ENCODE measurements at regions not wholly inside any gene's neighbourhood (a gene's known extent, or its start where the extent isn't known, plus 50 kb on each side); places are given as distances from the start of the nearest gene placed in this dataset.
"Not testable (repeated sequence)": the region's sequence is repeated elsewhere in the genome, so short reads cannot be mapped to it uniquely, and the experiment has no call there.

- no peak for DNase-seq
These were observed 1733.6 kb upstream of the CELF4 start for GRCh38 chr18:39299152-39299551.

- DNase-seq = no peak
These were observed 1731.6 kb upstream of the CELF4 start for GRCh38 chr18:39297225-39297624.

DNA sequence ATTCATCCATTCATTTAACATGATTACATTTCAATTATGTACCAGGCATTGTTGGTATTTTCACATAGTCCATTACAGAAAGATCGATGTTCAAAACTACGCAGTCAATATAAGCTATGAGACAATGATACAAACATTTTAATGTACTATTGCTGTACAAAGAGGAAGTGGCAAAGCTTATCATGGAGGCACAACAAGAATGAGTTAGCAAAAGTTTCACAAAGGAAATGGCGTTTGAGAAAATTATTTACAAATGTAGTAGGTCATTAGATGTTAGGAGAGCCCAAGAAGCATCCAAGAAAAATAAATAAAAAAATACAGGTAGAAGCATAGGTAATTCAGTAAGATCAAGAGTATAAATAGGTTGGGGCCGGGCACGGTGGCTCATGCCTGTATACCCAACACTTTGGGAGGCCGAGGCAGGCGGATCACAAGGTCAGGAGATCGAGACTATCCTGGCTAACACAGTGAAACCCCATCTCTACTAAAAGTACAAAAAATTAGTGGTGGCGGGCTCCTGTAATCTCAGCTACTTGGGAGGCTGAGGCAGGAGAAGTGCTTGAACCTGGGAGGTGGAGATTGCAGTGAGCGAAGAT, 1730.8 kb upstream of the CELF4 start:
- DNase-seq = peak; percentile 33

- no peak for DNase-seq
These were observed 1711.2 kb upstream of the CELF4 start for GRCh38 chr18:39276764-39277163.

DNA sequence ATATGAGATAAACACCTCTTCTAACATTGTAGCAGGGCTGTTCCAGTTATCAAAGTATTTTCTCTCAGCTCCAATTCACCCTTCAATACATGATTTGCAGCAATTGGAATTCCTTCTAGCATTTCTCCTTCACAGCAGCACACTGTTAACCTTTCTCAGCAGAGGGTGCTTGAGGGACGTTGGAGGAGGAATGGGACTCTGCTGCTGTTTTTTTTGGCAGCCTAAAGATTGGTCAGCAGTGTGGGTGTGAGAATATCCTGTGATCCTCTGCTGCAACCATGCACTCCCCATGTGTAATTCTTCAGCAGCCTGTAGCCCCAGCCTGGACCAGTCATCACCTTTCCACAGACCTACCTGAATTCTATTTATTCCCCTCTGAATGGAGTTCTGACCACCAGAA, 1708.9 kb upstream of the CELF4 start:
- no peak for DNase-seq

DNA sequence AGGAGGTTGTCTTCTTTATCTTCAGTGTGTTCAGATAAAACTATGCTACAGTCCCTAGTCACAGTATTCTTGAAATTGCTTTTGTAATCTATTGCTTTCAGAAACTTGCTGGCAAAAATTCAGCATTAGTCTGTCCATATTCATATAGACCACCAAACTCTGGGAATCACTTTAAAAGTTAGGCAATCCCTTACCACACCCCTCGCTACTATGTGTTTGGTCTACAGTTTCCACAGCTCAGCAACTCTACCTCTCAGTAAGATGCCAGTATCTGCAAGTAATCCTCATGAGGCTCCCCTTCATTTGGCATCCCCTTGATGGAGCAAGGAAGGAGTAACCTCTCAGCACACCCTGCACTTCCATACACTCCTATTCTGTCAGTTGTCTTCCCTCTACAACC, 1706.6 kb upstream of the CELF4 start:
- no peak for DNase-seq

DNA sequence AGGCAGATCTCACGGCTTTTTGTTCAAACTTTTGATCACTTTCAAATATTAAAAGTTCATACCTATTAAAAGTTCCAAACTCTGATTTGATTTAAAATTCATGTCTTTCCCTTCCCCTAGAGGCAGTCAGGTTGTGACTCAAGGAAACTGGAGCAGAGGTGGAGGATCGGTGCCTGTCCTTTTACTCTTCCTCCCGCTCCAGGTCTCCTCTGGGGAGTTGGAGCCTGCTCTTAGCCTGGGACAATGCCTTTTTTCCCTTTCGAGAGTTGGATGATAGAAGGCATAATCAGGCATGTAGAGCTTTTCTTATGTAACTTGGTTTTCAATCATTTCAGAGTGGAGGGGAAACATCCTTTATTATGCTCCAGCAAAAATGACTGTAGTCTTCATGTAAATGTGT, 1706.1 kb upstream of the CELF4 start:
- no peak for DNase-seq

GRCh38 chr18:39260565-39260964, 1695.0 kb upstream of the CELF4 start:
- DNase-seq = no peak

GRCh38 chr18:39259736-39260135, 1694.1 kb upstream of the CELF4 start:
- no peak for DNase-seq

- no peak for DNase-seq
These were observed 1678.6 kb upstream of the CELF4 start for GRCh38 chr18:39244242-39244641.

GRCh38 chr18:39241534-39241933, 1675.9 kb upstream of the CELF4 start:
- DNase-seq = no peak

DNA sequence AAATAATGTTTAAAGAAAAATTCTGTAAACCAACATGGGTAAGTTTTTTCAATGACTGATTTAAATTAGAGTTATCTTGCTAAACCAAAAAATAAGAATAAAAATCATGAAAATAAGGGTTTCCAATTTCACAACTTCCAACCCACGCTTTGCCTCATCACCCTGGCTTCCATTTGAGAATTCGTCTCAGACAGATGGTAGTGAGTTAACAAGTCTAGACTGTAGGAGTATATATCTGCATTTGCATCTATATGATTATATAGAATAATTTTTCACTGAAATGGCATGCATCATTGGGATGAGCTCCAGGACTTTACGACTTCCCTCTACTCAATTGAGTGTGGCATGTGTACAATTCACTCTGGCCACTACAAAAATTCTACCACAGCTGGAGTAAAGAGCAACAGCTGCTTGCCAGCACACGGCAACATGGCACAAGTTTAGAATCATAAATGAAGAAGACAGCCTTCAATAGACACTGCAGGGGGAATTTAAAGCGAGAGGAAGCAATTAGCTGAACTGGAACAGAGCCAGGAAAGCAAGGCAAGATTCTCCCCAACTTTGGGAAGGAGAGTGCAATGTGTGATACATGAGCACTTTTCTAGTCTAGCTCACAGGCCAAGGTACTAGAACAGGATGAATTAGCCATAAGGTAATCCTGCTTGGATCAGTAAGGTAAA, 1673.5 kb upstream of the CELF4 start:
- DNase-seq = no peak

DNA sequence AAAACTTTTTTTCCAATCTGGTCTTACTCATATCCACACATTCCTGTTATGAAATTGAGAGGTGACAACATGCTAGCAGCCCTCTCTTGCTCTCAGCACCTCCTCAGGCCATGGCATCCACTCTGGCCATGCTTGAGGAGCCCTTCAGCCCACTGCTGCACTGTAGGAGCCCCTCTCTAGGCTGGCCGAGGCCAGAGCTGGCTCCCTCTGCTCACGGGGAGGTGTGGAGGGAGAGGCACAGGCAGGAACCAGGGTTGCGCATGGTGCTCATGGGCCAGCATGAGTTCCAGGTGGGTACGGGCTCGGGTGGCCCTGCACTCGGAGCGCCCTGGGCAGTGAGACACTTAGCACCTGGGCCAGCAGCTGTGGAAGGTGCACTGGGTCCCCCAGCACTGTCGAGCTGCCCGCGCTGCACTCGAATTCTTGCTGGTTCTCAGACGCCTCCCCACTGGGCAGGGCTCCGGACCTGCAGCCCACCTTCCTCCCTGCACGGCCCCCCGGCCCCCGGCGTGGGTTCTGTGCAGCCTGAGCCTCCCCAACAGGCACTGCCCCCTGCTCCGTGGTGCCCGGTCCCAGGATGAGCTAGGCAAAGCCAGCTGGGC, 1669.6 kb upstream of the CELF4 start:
- no peak for DNase-seq

GRCh38 chr18:39232937-39233336, 1667.3 kb upstream of the CELF4 start:
- DNase-seq = no peak

DNA sequence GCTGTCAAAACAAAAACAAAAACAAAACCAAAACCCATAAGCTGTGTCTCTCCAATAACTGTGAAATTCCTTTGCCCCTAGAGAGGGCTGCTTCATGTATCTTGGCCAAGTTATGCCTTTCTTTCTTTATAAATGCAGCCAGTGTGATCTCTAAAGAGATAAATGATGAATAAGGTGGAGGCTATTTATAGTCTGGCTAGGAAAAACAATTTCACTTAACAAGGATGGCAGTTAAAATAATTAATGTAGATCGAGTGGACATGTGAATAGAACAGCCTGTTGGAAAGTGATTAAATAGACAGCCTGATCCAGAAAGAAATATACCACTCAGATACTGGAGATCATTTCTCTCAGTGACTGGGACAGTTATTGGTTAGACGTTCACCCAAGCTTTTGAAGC, 1666.9 kb upstream of the CELF4 start:
- no peak for DNase-seq

DNA sequence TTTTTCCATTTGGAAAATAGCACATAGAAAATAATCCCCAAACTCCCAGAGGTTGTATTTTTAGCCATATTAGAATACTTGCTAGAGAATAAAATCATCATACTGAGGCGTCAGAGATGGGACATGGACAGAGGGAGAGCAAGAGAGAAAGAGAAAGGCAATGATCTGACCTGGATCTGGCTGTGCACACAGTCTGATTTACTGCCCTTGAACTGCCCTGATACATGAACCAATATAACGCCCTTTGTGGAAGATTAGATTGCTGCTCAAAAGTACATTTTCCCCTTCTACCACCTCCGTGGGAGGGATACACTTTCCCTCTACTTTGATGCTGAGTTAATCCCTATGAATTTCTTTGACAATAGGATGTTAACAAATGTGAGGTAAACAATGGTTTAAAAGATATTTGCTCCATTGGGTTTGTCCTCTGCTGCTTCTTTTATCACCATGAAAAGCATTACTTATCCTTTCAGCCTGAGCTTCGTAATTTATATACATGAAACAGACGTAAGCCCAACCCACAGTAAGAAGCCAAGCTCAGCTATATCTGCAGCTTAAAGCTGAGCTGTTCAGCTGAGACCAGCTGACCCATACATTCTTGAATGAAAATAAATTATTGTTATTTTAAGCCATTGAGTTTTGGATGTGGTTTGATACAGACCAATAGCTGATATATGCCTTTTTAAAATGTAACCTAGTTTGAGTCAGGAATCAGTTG, 1664.6 kb upstream of the CELF4 start:
- DNase-seq = no peak

DNA sequence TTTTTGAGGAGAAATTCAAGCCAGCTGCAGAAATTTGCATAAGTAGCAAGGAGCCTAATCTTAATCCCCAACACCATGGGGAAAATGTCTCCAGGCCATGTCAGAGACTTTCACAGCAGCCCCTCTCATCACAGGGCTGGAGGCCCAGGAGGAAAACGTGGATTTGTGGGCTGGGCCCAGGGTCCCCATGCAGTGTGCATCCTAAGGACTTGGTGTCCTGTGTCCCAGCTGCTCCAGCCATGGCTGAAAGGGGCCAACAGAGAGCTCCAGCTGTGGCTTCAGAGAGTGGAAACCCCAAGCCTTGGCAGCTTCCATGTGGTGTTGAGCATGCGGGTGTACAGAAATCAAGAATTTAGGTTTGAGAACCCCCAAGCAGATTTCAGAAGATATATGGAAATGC, 1662.2 kb upstream of the CELF4 start:
- not testable (repeated sequence) for DNase-seq

DNA sequence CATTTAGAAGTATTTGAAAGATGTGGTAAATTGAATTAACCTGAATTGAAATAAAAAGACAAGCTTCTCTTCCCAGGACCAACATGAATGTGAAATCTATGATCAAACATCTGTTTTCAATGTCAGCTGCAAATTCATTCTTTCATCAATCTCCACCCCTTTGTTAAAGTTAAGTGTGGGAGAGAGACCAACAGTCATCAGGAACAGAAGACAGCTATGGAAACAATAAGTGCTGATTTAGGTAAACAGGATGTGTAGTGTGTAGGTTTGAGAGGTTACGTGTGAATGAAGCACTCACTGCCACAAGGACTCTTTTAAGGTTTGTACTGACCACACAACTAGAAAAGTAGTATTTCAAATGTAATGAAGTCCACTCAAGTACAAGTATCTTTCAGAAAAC, 1659.8 kb upstream of the CELF4 start:
- DNase-seq = no peak

GRCh38 chr18:39223283-39223682, 1657.7 kb upstream of the CELF4 start:
- no peak for DNase-seq

GRCh38 chr18:39215920-39216319, 1650.3 kb upstream of the CELF4 start:
- no peak for DNase-seq

DNA sequence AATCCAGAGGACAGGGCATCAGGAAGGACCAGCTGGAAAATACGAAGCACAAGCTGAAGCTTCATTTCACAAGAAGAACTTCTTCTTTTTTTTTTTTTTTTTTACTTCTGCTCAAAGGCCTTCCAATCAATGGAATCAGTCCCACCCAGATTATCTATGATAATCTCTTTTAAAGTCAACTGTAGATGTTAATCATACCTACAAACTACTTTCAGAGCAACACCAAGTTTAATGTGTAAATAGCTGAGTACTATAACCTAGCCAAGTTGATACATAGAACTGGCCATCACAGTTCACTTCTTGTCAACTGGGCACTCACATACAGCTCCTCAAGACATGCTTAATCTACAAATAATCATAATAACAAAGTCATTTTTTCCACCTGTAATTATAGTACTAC, 1645.9 kb upstream of the CELF4 start:
- no peak for DNase-seq

DNA sequence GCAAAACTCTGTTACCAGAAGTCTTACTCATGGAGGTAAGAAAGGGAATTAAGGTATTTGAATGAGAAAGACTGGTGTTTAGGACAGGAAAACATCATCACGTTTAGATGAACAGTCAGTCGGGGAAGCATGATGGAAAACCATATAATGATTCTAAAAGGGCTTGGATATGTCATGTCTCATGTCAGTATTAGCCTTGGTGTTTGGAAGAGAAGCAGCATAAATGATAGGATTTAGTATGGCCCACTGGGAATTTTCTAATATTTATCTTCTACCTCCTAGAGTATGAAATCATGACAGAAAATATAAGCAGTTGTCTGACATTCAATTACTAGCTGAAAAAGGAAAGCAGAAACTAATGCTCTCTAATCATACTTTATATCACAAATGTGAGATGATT, 1643.6 kb upstream of the CELF4 start:
- no peak for DNase-seq

DNA sequence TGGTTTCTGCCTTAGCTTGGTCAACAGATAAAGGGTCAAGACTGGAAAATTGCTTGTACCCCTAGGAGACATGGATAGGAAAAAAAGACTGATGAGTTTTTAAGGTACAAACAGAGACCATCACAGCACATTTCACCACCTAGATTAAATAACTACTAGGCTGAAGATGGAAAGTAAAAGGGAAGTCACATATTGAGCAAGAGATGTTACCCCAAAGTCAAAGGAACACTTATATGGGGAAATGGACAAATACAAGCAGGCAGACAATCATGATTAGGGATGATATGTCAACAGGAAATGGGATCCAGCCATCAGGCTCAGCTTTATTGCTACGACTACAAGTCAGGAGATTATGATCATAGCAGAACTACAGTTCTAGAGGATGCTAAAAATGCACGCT, 1643.1 kb upstream of the CELF4 start:
- DNase-seq = no peak

DNA sequence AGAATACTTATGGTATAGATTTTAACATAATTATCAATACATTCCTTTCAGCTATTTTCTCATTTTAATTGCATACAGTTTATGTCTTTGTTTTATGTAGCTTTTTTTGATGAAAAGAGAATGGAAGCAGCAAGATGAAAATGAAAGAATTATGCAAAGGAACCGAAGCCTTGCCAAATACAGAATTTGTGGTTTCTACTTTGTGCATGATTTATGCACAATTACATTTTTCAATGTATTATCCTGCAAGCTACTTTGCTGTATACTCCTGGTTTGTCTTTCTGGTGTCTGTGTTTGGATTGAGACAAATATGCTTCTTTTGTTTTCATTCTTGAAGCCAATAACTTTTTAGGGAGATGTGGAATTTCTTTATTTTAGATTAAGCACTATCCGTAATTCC, 1642.6 kb upstream of the CELF4 start:
- no peak for DNase-seq

All from hematopoietic multipotent progenitor cell treated with erythropoietin and hydrocortisone succinate and interleukin-3 and kit ligand, for 8 days (in vitro differentiated cells).